Suprapubic skin (tissue), 4 donors: ENCODE measurements at regions not wholly inside any gene's neighbourhood (a gene's known extent, or its start where the extent isn't known, plus 50 kb on each side); places are given as distances from the start of the nearest gene placed in this dataset.

Experiments used
- EP300 ChIP-seq: sonication (generic); formaldehyde crosslinking; IDR thresholded peaks from one replicate; pipeline ENCODE4 v1.6.1; 2017; ENCODE audit warnings: antibody characterized with exemption
- POLR2A ChIP-seq, 2 donors: fragments of 450-650 bp; IDR thresholded peaks; one replicate each; pipeline ENCODE4 v1.6.1; 2017; ENCODE audit warnings: antibody characterized with exemption in 2 of 2, mild to moderate bottlenecking in 2 of 2, moderate library complexity in 2 of 2
- POLR2AphosphoS5 ChIP-seq, 3 donors: sonication (generic); formaldehyde crosslinking; IDR thresholded peaks; one replicate each; pipeline ENCODE4 v1.6.1; 2017; ENCODE audit warnings: antibody characterized with exemption in 3 of 3
- TF ChIP-seq, protein P1 (sequence below), 2 donors: fragments of 200-600 bp in 1 of 2; fragments of 450-650 bp in 1 of 2; sonication (generic) in 1 of 2; IDR thresholded peaks; one replicate each; pipeline ENCODE4 v1.5.1; 2016 to 2019; ENCODE audit warnings: antibody characterized with exemption in 2 of 2, mild to moderate bottlenecking in 1 of 2, moderate library complexity in 1 of 2

DNA sequence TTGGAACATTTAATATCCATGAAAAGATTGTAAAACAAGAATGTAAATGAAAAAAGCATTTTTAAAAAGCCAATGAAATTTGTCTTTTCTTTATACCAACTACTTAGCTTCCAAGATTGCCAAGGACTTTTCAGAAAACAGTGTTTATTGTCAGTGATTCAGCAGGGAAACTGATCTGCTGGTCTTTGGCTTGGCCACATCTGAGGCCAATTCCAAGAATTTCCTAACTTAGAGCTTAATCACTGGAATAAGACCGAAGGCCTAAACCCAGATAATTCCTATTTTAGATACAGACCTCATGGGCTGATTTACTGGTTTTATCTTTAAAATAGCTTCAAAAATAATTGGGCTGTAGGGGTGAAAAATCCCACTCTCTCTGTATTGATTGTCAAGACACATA, 260.5 kb upstream of the RORA start:
- TF ChIP-seq, protein P1, sequence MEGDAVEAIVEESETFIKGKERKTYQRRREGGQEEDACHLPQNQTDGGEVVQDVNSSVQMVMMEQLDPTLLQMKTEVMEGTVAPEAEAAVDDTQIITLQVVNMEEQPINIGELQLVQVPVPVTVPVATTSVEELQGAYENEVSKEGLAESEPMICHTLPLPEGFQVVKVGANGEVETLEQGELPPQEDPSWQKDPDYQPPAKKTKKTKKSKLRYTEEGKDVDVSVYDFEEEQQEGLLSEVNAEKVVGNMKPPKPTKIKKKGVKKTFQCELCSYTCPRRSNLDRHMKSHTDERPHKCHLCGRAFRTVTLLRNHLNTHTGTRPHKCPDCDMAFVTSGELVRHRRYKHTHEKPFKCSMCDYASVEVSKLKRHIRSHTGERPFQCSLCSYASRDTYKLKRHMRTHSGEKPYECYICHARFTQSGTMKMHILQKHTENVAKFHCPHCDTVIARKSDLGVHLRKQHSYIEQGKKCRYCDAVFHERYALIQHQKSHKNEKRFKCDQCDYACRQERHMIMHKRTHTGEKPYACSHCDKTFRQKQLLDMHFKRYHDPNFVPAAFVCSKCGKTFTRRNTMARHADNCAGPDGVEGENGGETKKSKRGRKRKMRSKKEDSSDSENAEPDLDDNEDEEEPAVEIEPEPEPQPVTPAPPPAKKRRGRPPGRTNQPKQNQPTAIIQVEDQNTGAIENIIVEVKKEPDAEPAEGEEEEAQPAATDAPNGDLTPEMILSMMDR (IDR thresholded peaks at IDR 0.05): no peak
- TF ChIP-seq POLR2A (IDR thresholded peaks at IDR 0.05): no peak
- TF ChIP-seq POLR2AphosphoS5 (IDR thresholded peaks at IDR 0.05): no peak
- no peak for TF ChIP-seq EP300
